HepG2 (cell line): ENCODE measurements at regions not wholly inside any gene's neighbourhood (a gene's known extent, or its start where the extent isn't known, plus 50 kb on each side); places are given as distances from the start of the nearest gene placed in this dataset.

Experiments used
- ATAC-seq: fragments of 200-7000 bp; cut with Tn5 transposase; 3 replicates; pipeline ENCODE4 v1.9.1; 2020; ENCODE audit warnings: mild to moderate bottlenecking, moderate library complexity
- BruUV-seq: library from RNA; stranded (reverse); fragments of 400-500 nt; replicated peaks from 2 replicates; lab custom pipeline; 2021; lab: Mats Ljungman, UMichigan
- CTCF ChIA-PET: fragments of 300-600 bp; formaldehyde crosslinking; extraction: SDS; loops from one replicate; lab custom pipeline; 2021; ENCODE audit warnings: low total read pairs, inconsistent platforms, low intra/inter-chr PET ratio; lab: Yijun Ruan, JAX
- POLR2A ChIA-PET: fragments of 350-600 bp; sonication (Branson Sonifier 250); formaldehyde crosslinking; loops from one replicate; lab custom pipeline; 2020; ENCODE audit warnings: antibody characterized with exemption, inconsistent platforms; lab: Yijun Ruan, JAX
- DNase-seq: peaks from one replicate; pipeline ENCODE4 v3.0.0-alpha.2; 2015; ENCODE audit warnings: low spot score
- FAIRE-seq: peaks from 3 replicates; lab custom pipeline; 2011; peaks lifted over from hg19 to GRCh38; lab: Jason Lieb, UNC
- H2AFZ ChIP-seq: one replicate; pipeline ENCODE4 v1.6.1; 2011; ENCODE audit warnings: low read length, inconsistent platforms
- H3K27ac ChIP-seq: fragments of 300-600 bp; 3 replicates; pipeline ENCODE4 v1.8.0; 2011; ENCODE audit warnings: mixed run types, mild to moderate bottlenecking, mixed read lengths, low read length, inconsistent platforms; ENCODE audit not compliant: insufficient read depth; ENCODE audit errors: extremely low read length
- H3K27me3 ChIP-seq, 2 experiments: fragments of 200-600 bp in 1 of 2; 2 replicates in 1 of 2; 3 replicates in 1 of 2; pipeline versions ENCODE4 v1.6.0 to v1.8.0; 2011; ENCODE audit warnings: low read length in 2 of 2, mild to moderate bottlenecking in 2 of 2, moderate library complexity in 2 of 2, inconsistent platforms in 1 of 2; ENCODE audit not compliant: insufficient read depth in 2 of 2, control insufficient read depth in 1 of 2
- H3K36me3 ChIP-seq, 2 experiments: fragments of 200-600 bp in 1 of 2; replicated peaks in 1 of 2; 2 replicates in 1 of 2; 3 replicates in 1 of 2; pipeline versions ENCODE4 v1.5.1 to v1.8.0; 2011; ENCODE audit warnings: low read length in 2 of 2, inconsistent platforms in 1 of 2; ENCODE audit not compliant: insufficient read depth in 2 of 2, control insufficient read depth in 1 of 2
- H3K4me1 ChIP-seq: 2 replicates; pipeline ENCODE4 v1.5.1; 2012; ENCODE audit warnings: low read length, inconsistent platforms; ENCODE audit not compliant: insufficient read depth
- H3K4me2 ChIP-seq: 2 replicates; pipeline ENCODE4 v1.6.0; 2011; ENCODE audit warnings: low read depth, low read length, inconsistent platforms
- H3K4me3 ChIP-seq, 3 experiments: fragments of 200-600 bp in 1 of 3; sonication (generic), shearing (Covaris generic) in 1 of 3; replicated peaks in 1 of 3; 2 replicates each; pipeline ENCODE4 v1.5.1; 2011 to 2016; ENCODE audit warnings: low read length in 3 of 3, inconsistent platforms in 2 of 3, low read depth in 2 of 3, mild to moderate bottlenecking in 2 of 3, control low read depth in 1 of 3, mixed read lengths in 1 of 3; ENCODE audit not compliant: insufficient read depth in 1 of 3
- H3K79me2 ChIP-seq: one replicate; pipeline ENCODE4 v1.6.1; 2011; ENCODE audit warnings: low read length, inconsistent platforms; ENCODE audit not compliant: insufficient read depth
- H3K9ac ChIP-seq: 2 replicates; pipeline ENCODE4 v1.6.0; 2011; ENCODE audit warnings: mild to moderate bottlenecking, low read depth, low read length, inconsistent platforms; ENCODE audit not compliant: insufficient read depth
- H3K9me3 ChIP-seq: 2 replicates; pipeline ENCODE4 v1.5.1; 2012; ENCODE audit warnings: mild to moderate bottlenecking, low read length
- H4K20me1 ChIP-seq: 2 replicates; pipeline ENCODE4 v1.6.0; 2011; ENCODE audit warnings: inconsistent platforms, mild to moderate bottlenecking, low read length, moderate library complexity; ENCODE audit not compliant: insufficient read depth
- ARNTL ChIP-seq: sonication (generic); formaldehyde crosslinking; IDR thresholded peaks from 2 replicates; pipeline ENCODE4 v1.4.0; 2020; ENCODE audit warnings: mild to moderate bottlenecking, missing genetic modification reagents
- ATF6 ChIP-seq: sonication (generic); formaldehyde crosslinking; conservative IDR thresholded peaks from 2 replicates; pipeline ENCODE4 v1.4.0; 2020; ENCODE audit warnings: missing genetic modification reagents
- ATF7 ChIP-seq, 2 experiments: fragments of 450-650 bp in 1 of 2; sonication (generic) in 1 of 2; formaldehyde crosslinking in 1 of 2; IDR thresholded peaks; 2 replicates each; pipeline versions ENCODE4 v1.4.0 to v1.6.1; 2016 to 2020; ENCODE audit warnings: antibody characterized with exemption in 1 of 2, mild to moderate bottlenecking in 1 of 2, missing genetic modification reagents in 1 of 2
- ESRRA ChIP-seq: sonication (generic); formaldehyde crosslinking; IDR thresholded peaks from 2 replicates; pipeline ENCODE4 v1.5.1; 2020; ENCODE audit warnings: mild to moderate bottlenecking, low read depth, missing genetic modification reagents
- ETS1 ChIP-seq: sonication (generic); formaldehyde crosslinking; IDR thresholded peaks from 2 replicates; pipeline ENCODE4 v1.4.0; 2020; ENCODE audit warnings: missing genetic modification reagents
- IKZF5 ChIP-seq: IDR thresholded peaks from 2 replicates; pipeline ENCODE4 v1.6.1; 2018; ENCODE audit warnings: missing genetic modification reagents, mild to moderate bottlenecking, missing compliant biosample characterization
- NAIF1 ChIP-seq: sonication (generic); formaldehyde crosslinking; IDR thresholded peaks from 2 replicates; pipeline ENCODE4 v1.5.0; 2020; ENCODE audit warnings: mild to moderate bottlenecking, missing genetic modification reagents, borderline replicate concordance
- RAD51 ChIP-seq: fragments of 450-650 bp; IDR thresholded peaks from 2 replicates; pipeline ENCODE4 v1.6.1; 2016; ENCODE audit warnings: borderline replicate concordance
- REPIN1 ChIP-seq: sonication (generic); formaldehyde crosslinking; IDR thresholded peaks from 2 replicates; pipeline ENCODE4 v1.8.0; 2022; ENCODE audit warnings: missing genetic modification reagents, low read depth, mild to moderate bottlenecking, borderline replicate concordance
- RORA ChIP-seq: sonication (generic); formaldehyde crosslinking; IDR thresholded peaks from 2 replicates; pipeline ENCODE4 v1.5.0; 2020; ENCODE audit warnings: mild to moderate bottlenecking, missing genetic modification reagents, moderate library complexity
- SCMH1 ChIP-seq: sonication (generic); formaldehyde crosslinking; IDR thresholded peaks from 2 replicates; pipeline ENCODE4 v1.9.0; 2021; ENCODE audit warnings: missing genetic modification reagents, mild to moderate bottlenecking, borderline replicate concordance
- SOX6 ChIP-seq, 2 experiments: fragments of 450-650 bp in 1 of 2; sonication (generic) in 1 of 2; formaldehyde crosslinking in 1 of 2; IDR thresholded peaks; 2 replicates each; pipeline versions ENCODE4 v1.4.0 to v1.6.1; 2017 to 2020; ENCODE audit warnings: antibody characterized with exemption in 1 of 2, mild to moderate bottlenecking in 1 of 2, missing genetic modification reagents in 1 of 2
- THYN1 ChIP-seq: sonication (generic); formaldehyde crosslinking; IDR thresholded peaks from 2 replicates; pipeline ENCODE4 v1.8.1; 2023; ENCODE audit warnings: low read depth, mild to moderate bottlenecking, moderate library complexity, missing genetic modification reagents, borderline replicate concordance
- ZNF460 ChIP-seq: sonication (generic); formaldehyde crosslinking; IDR thresholded peaks from 2 replicates; pipeline ENCODE4 v1.5.1; 2020; ENCODE audit warnings: missing genetic modification reagents, mild to moderate bottlenecking, borderline replicate concordance
- ZNF800 ChIP-seq: sonication (generic); formaldehyde crosslinking; IDR thresholded peaks from 2 replicates; pipeline ENCODE4 v1.4.0; 2020; ENCODE audit warnings: missing genetic modification reagents
- WGBS: methylation state at CpG from one replicate; pipeline ENCODE4 v1.1.6; 2017; ENCODE audit warnings: low lambda C conversion rate; 5-methylcytosine and 5-hydroxymethylcytosine counted together
- in situ Hi-C: cut with HindIII; loops from 2 replicates; pipeline ENCODE4 v1.10.0; 2017; ENCODE audit warnings: low pct_unique_long_range_greater_than_20kb; ENCODE audit not compliant: extremely low pct_ligation_motif_present
- intact Hi-C: fragments of 100-400 bp; cut with micrococcal nuclease; formaldehyde crosslinking; loops from one replicate; pipeline ENCODE4 v1.10.0; 2022; ENCODE audit not compliant: unreplicated experiment

- peak; percentile 17; the same call in 1 of the 2 replicates for TF ChIP-seq ATF6 (CRISPR knock-in tag)
- TF ChIP-seq THYN1 (CRISPR knock-in tag): peak; percentile 71; the same call in 1 of the 2 replicates
- TF ChIP-seq REPIN1: peak; percentile 7; the same call in 1 of the 2 replicates
- TF ChIP-seq NAIF1 (CRISPR knock-in tag): peak; percentile 22; the same call in 1 of the 2 replicates
Measured at GRCh38 chr6:137731600-137731959, 135.5 kb upstream of the TNFAIP3 start (continued).

- Histone ChIP-seq H3K9me3 (no peaks in the 10 kb centered on the region), H2AFZ (no peak overlapping the region), H4K20me1 (no peaks in the 10 kb centered on the region), H3K27ac (peak overlapping the region; percentile 89), H3K79me2 (no peaks in the 10 kb centered on the region), H3K9ac (peak overlapping the region; percentile 61), H3K4me3 (peak overlapping the region in 1 of 3 experiments; percentile 42; a peak in 1 of 6 replicates), H3K4me1 (peaks cover 100% of the 10 kb centered on the region), H3K36me3 (no peaks in the 10 kb centered on the region), H3K27me3 (no peaks in the 10 kb centered on the region), H3K4me2 (peak overlapping the region; percentile 60)
- intact Hi-C loops (loop anchor here (1.0 to 2.0 kb wide), 6 partner anchors 9 to 375 kb away; partner anchors contain the start of gene TNFAIP3), in situ Hi-C loops (loop anchor here (5.0 kb wide), 1 partner anchor 70 kb away; no protein-coding TSS in a partner anchor)
- CTCF ChIA-PET: no interaction called here
- DNase-seq (peak; percentile 99), ATAC-seq (peak; percentile 91), FAIRE-seq (peak; percentile 90)
- BruUV-seq: no TSS peak
- 2% methylated on average over 4 of the region's 4 CpGs for WGBS
- POLR2A ChIA-PET: interaction anchor here (1.0 to 3.7 kb wide), 9 partner anchors 9 to 141 kb away, joined by 3 to 42 read pairs (median 5); no protein-coding TSS in a partner anchor
- TF ChIP-seq SCMH1 (CRISPR knock-in tag): no peak
- no peak for TF ChIP-seq ETS1 (CRISPR knock-in tag)
- peak; percentile 86; the same call in 1 of the 2 replicates for TF ChIP-seq ZNF800 (CRISPR knock-in tag)
- TF ChIP-seq ESRRA (CRISPR knock-in tag): peak; percentile 38; the same call in 1 of the 2 replicates
- no peak for TF ChIP-seq ZNF460 (CRISPR knock-in tag)
- no peak for TF ChIP-seq RORA (CRISPR knock-in tag)
- TF ChIP-seq ATF7 (IDR thresholded peaks at IDR 0.05): peak; percentile 9; the same call in 1 of the 2 replicates
- no peak for TF ChIP-seq ATF7 (CRISPR knock-in tag; IDR thresholded peaks at IDR 0.05)
- TF ChIP-seq RAD51: no peak
- TF ChIP-seq IKZF5: peak; percentile 81
- TF ChIP-seq SOX6 (IDR thresholded peaks at IDR 0.05): no peak
- peak; percentile 96 for TF ChIP-seq SOX6 (CRISPR knock-in tag; IDR thresholded peaks at IDR 0.05)
- TF ChIP-seq ARNTL: peak; percentile 84
Measured at GRCh38 chr6:137731960-137732616, 135.0 kb upstream of the TNFAIP3 start.
